DND-41 (cell line): ENCODE measurements at regions not wholly inside any gene's neighbourhood (a gene's known extent, or its start where the extent isn't known, plus 50 kb on each side); places are given as distances from the start of the nearest gene placed in this dataset.

Experiments used
- CTCF ChIP-seq: IDR thresholded peaks from 2 replicates; pipeline ENCODE4 v1.5.1; 2012; ENCODE audit warnings: borderline replicate concordance, low read length, moderate library complexity, mild to moderate bottlenecking; ENCODE audit not compliant: poor library complexity, severe bottlenecking; ENCODE audit errors: extremely low read depth
- EZH2 ChIP-seq: IDR thresholded peaks from 3 replicates; pipeline ENCODE4 v1.6.1; 2012; ENCODE audit warnings: borderline replicate concordance, low read depth, mild to moderate bottlenecking, moderate library complexity, low read length, inconsistent platforms; ENCODE audit not compliant: severe bottlenecking

GRCh38 chr7:53325061-53325460, 289.6 kb downstream of the POM121L12 start:
- TF ChIP-seq CTCF (no peak), EZH2 (no peak)
